Renal cortical epithelial cell (primary cell): ENCODE measurements at regions not wholly inside any gene's neighbourhood (a gene's known extent, or its start where the extent isn't known, plus 50 kb on each side); places are given as distances from the start of the nearest gene placed in this dataset.
A peak's percentile ranks its signal among the peaks of the same experiment; 100 is the strongest.

Experiments used
- DNase-seq: peaks from one replicate; pipeline ENCODE4 v3.0.0-alpha.2; 2011; ENCODE audit warnings: low read depth

- DNase-seq = peak; percentile 51
Observed at GRCh38 chr20:40390654-40391053, 298.4 kb downstream of the MAFB start.

GRCh38 chr20:40370800-40371199 lies 318.2 kb downstream of the MAFB start:
- no peak for DNase-seq

- no peak for DNase-seq
Observed at GRCh38 chr20:40368876-40369275, 320.2 kb downstream of the MAFB start.

GRCh38 chr20:40361916-40362315 lies 327.1 kb downstream of the MAFB start:
- DNase-seq = no peak

GRCh38 chr20:40359131-40359912 lies 329.7 kb downstream of the MAFB start:
- no peak for DNase-seq

- no peak for DNase-seq
Observed at GRCh38 chr20:40354880-40355279, 334.2 kb downstream of the MAFB start.

- DNase-seq = no peak
Observed at GRCh38 chr20:40343390-40343789, 345.6 kb downstream of the MAFB start.

- DNase-seq = no peak
Observed at GRCh38 chr20:40341561-40341960, 347.5 kb downstream of the MAFB start.

GRCh38 chr20:40339661-40340449 lies 349.2 kb downstream of the MAFB start:
- no peak for DNase-seq

- DNase-seq = no peak
Observed at GRCh38 chr20:40336533-40336932, 352.5 kb downstream of the MAFB start.

- no peak for DNase-seq
Observed at GRCh38 chr20:40335901-40336351, 353.1 kb downstream of the MAFB start.

- no peak for DNase-seq
Observed at GRCh38 chr20:40335437-40335836, 353.6 kb downstream of the MAFB start.

GRCh38 chr20:40333591-40333990 lies 355.4 kb downstream of the MAFB start:
- no peak for DNase-seq

- no peak for DNase-seq
Observed at GRCh38 chr20:40331807-40332560, 357.1 kb downstream of the MAFB start.

- DNase-seq = no peak
Observed at GRCh38 chr20:40331249-40331648, 357.8 kb downstream of the MAFB start.

- no peak for DNase-seq
Observed at GRCh38 chr20:40329321-40329720, 359.7 kb downstream of the MAFB start.

- no peak for DNase-seq
Observed at GRCh38 chr20:40326784-40327183, 362.3 kb downstream of the MAFB start.

- DNase-seq = no peak
Observed at GRCh38 chr20:40325006-40325568, 363.9 kb downstream of the MAFB start.

GRCh38 chr20:40323361-40323794 lies 365.7 kb downstream of the MAFB start:
- peak; percentile 44 for DNase-seq

GRCh38 chr20:40322941-40323340 lies 366.1 kb downstream of the MAFB start:
- DNase-seq = no peak

- DNase-seq = no peak
Observed at GRCh38 chr20:40320517-40321011, 368.5 kb downstream of the MAFB start.
